ENCODE measurements at regions not wholly inside any gene's neighbourhood (a gene's known extent, or its start where the extent isn't known, plus 50 kb on each side); places are given as distances from the start of the nearest gene placed in this dataset.
"Not testable (repeated sequence)": the region's sequence is repeated elsewhere in the genome, so short reads cannot be mapped to it uniquely, and the experiment has no call there.

DNA sequence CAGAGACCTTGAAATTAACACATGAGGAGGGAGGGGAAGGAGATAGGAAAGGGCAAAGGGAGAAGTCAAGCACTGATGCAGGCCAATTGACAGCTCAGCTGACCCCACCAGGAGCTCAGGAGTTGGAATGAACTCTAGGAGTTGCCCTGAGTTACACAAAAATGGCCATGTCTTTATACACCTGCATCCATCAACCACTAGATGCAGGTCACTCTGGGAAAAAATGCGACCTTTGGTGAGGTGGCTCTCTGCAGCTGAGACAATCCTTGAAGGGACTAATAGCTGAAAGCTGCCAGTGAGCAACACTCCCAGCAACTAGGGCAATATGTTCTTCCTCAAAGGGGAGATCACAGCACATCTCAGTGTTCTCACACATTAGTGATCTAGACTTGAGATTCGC, 222.8 kb downstream of the RBM26 start:
- Histone ChIP-seq H3K9me3 (ENCODE audit: control insufficient read depth in 2 of 3, low read length in 3 of 3) (no peaks in the 10 kb centered on the region), H3K4me3 (ENCODE audit: low read length) (no peak overlapping the region), H3K36me3 (ENCODE audit: control insufficient read depth in 2 of 3, insufficient read depth in 3 of 3, low read length in 3 of 3) (no peaks in the 10 kb centered on the region), H3K27me3 (ENCODE audit: control insufficient read depth in 2 of 2, insufficient read depth in 2 of 2, low read length in 2 of 2) (no peaks in the 10 kb centered on the region), H3K27ac (ENCODE audit: low read depth, low read length) (no peak overlapping the region), H3K4me1 (ENCODE audit: control insufficient read depth in 2 of 2, insufficient read depth in 2 of 2, low read length in 2 of 2) (no peaks in the 10 kb centered on the region)
- H3K27ac Mint-ChIP-seq, result no peak overlapping the region
- no peaks in the 10 kb centered on the region for H3K36me3 Mint-ChIP-seq
- DNase-seq (no peak), ATAC-seq (no peak)
- peaks cover 10 to 40% (median 26%) of the 10 kb centered on the region in 5 donors for H3K27me3 Mint-ChIP-seq
- POLR2A ChIA-PET, result no interaction called here
- intact Hi-C loops (cut with micrococcal nuclease), result no loop called here
- CTCF ChIA-PET, result no interaction called here
- H3K4me1 Mint-ChIP-seq, result no peaks in the 10 kb centered on the region
- peaks cover 0 to 8% (median 0%) of the 10 kb centered on the region in 11 donors for H3K9me3 Mint-ChIP-seq
- H3K4me3 Mint-ChIP-seq, result no peak overlapping the region

DNA sequence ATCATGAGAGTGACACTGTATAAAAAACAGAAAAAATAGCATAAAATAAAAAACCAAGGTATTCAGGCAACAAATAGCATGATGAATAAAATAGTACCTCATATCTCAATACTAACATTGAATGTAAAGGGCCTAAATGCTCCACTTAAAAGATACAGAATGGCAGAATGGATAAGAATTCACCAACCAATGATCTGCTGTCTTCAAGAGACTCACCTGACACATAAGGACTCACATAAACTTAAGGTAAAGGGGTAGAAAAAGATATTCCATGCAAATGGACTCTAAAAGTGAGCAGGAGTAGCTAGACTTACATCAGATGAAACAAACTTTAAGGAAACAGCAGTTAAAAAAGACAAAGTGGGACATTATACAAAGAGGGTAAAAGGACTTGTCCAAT, 232.4 kb downstream of the RBM26 start:
- CTCF ChIA-PET; H3K4me3 ChIP-seq (ENCODE audit: low read length); H3K27me3 ChIP-seq (ENCODE audit: control insufficient read depth in 2 of 2, insufficient read depth in 2 of 2, low read length in 2 of 2); H3K4me1 Mint-ChIP-seq; POLR2A ChIA-PET; H3K4me1 ChIP-seq (ENCODE audit: control insufficient read depth in 2 of 2, insufficient read depth in 2 of 2, low read length in 2 of 2); H3K9me3 ChIP-seq (ENCODE audit: control insufficient read depth in 2 of 3, low read length in 3 of 3); intact Hi-C loops (cut with micrococcal nuclease); H3K36me3 Mint-ChIP-seq; H3K27ac Mint-ChIP-seq; ATAC-seq; H3K36me3 ChIP-seq (ENCODE audit: control insufficient read depth in 2 of 3, insufficient read depth in 3 of 3, low read length in 3 of 3); DNase-seq; H3K27ac ChIP-seq (ENCODE audit: low read depth, low read length); H3K4me3 Mint-ChIP-seq: not testable (repeated sequence)
- Mint-ChIP-seq H3K9me3 (peaks cover 4 to 37% (median 13%) of the 10 kb centered on the region in 11 donors), H3K27me3 (peaks cover 7 to 35% (median 26%) of the 10 kb centered on the region in 5 donors)

DNA sequence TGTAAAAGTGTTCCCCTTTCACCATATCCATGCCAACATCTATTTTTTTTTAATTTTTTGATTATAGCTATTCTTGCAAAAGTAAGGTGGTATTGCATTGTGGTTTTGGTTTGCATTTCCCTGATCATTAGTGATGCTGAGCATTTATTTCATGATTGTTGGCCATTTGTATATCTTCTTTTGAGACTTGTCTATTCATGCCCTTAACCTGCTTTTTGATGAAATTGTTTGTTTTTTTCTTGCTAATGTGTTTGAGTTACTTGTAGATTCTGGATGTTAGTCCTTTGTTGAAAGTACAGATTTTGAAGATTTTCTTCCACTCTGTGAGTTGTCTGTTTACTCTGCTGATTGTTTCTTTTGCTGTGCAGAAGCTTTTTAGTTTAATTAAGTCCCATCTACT, 233.1 kb downstream of the RBM26 start:
- H3K27me3 Mint-ChIP-seq, result peaks cover 7 to 38% (median 33%) of the 10 kb centered on the region in 5 donors
- POLR2A ChIA-PET, CTCF ChIA-PET: not testable (repeated sequence)

DNA sequence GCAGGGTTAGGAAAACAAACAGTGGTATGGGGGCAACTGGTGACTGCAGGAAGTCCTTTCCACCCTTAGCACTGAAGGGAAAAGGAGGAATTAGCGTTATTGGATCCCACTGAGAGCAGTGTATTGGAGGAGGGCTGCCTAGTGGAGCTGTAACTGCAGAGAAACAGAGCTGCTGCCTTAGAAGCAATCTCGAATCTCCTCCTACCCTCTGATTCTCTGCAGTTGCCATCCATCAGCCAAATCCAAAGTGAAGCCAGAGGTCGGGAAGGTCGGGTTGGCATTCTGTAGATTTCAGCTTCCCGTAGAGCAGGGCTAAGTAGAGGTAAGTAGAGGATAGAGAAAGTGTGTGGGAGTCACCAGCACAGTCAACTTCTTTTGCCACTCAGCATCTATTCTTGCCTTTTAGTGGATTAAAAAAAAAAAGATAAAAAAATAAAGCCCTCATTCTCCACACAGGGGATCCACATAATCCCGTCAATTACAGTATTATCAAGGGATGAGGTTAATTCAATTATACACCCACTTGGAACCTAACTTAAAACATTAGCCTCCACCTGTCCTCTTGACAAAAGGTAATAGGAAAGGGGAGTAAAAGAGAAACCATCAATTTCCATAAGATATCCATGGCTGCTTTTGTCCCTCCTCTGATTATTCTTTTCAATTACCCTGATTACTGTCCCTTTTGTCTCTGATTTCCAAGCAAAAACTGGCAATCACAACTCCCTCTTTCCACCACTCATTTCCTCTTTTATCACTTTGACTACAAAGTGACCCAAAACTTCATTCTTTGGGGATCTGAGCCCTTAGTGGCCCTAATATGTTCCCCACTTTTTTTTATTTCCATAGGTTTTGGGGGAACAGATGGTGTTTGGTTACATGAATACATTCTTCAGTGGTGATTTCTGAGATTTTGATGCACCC, 234.7 kb downstream of the RBM26 start:
- H3K4me1 ChIP-seq (ENCODE audit: control insufficient read depth in 2 of 2, insufficient read depth in 2 of 2, low read length in 2 of 2), result no peaks in the 10 kb centered on the region
- H3K27ac Mint-ChIP-seq, result peak overlapping the region in 1 of 9 donors; percentile 6
- H3K27me3 Mint-ChIP-seq, result peaks cover 13 to 46% (median 33%) of the 10 kb centered on the region in 5 donors
- no peak overlapping the region for H3K27ac ChIP-seq (ENCODE audit: low read depth, low read length)
- peaks cover 4 to 52% (median 16%) of the 10 kb centered on the region in 11 donors for H3K9me3 Mint-ChIP-seq
- no peaks in the 10 kb centered on the region for H3K9me3 ChIP-seq (ENCODE audit: control insufficient read depth in 2 of 3, low read length in 3 of 3)
- intact Hi-C loops (cut with micrococcal nuclease), result no loop called here
- ATAC-seq, result no peak
- ChIA-PET POLR2A (no interaction called here), CTCF (no interaction called here)
- DNase-seq, result no peak
- H3K36me3 ChIP-seq (ENCODE audit: control insufficient read depth in 2 of 3, insufficient read depth in 3 of 3, low read length in 3 of 3), result no peaks in the 10 kb centered on the region
- peaks cover 0 to 3% (median 0%) of the 10 kb centered on the region in 5 donors for H3K36me3 Mint-ChIP-seq
- H3K4me3 Mint-ChIP-seq, result no peak overlapping the region
- no peaks in the 10 kb centered on the region for H3K4me1 Mint-ChIP-seq
- no peaks in the 10 kb centered on the region for H3K27me3 ChIP-seq (ENCODE audit: control insufficient read depth in 2 of 2, insufficient read depth in 2 of 2, low read length in 2 of 2)
- H3K4me3 ChIP-seq (ENCODE audit: low read length), result no peak overlapping the region

More for the DNA sequence above, 233.1 kb downstream of the RBM26 start:
- H3K4me1 ChIP-seq (ENCODE audit: control insufficient read depth in 2 of 2, insufficient read depth in 2 of 2, low read length in 2 of 2); H3K27ac ChIP-seq (ENCODE audit: low read depth, low read length); H3K4me3 ChIP-seq (ENCODE audit: low read length); H3K27ac Mint-ChIP-seq; H3K4me1 Mint-ChIP-seq; H3K9me3 ChIP-seq (ENCODE audit: control insufficient read depth in 2 of 3, low read length in 3 of 3); H3K36me3 Mint-ChIP-seq; H3K4me3 Mint-ChIP-seq; ATAC-seq; H3K36me3 ChIP-seq (ENCODE audit: control insufficient read depth in 2 of 3, insufficient read depth in 3 of 3, low read length in 3 of 3); DNase-seq; H3K27me3 ChIP-seq (ENCODE audit: control insufficient read depth in 2 of 2, insufficient read depth in 2 of 2, low read length in 2 of 2); intact Hi-C loops (cut with micrococcal nuclease): not testable (repeated sequence)
- H3K9me3 Mint-ChIP-seq, result peaks cover 4 to 44% (median 13%) of the 10 kb centered on the region in 11 donors

DNA sequence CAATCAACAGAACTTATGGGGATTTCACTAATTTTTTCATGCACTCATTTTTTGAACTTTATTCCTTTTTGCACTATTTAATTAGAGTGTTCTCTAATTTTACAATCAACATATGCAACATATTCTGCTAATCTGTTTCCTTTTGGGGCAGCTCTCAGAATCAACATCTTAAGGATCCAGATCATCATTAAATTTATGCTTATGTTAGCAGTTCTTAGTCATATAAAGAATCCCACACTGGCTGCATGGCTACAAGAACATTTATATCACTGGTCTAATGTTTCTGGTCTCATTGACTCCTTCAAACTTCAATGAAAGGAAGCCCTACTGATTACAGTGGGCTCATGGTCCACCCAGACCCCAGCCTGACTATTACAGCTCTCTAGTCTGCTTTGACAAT, 245.2 kb downstream of the RBM26 start:
- Mint-ChIP-seq H3K4me3 (no peak overlapping the region), H3K4me1 (no peaks in the 10 kb centered on the region), H3K36me3 (no peaks in the 10 kb centered on the region), H3K9me3 (no peaks in the 10 kb centered on the region), H3K27me3 (peaks cover 7 to 33% (median 20%) of the 10 kb centered on the region in 5 donors), H3K27ac (no peak overlapping the region)
- DNase-seq (no peak), ATAC-seq (no peak)
- H3K36me3 ChIP-seq (ENCODE audit: control insufficient read depth in 2 of 3, insufficient read depth in 3 of 3, low read length in 3 of 3), result no peaks in the 10 kb centered on the region
- POLR2A ChIA-PET, result no interaction called here
- H3K4me1 ChIP-seq (ENCODE audit: control insufficient read depth in 2 of 2, insufficient read depth in 2 of 2, low read length in 2 of 2), result no peaks in the 10 kb centered on the region
- no peaks in the 10 kb centered on the region for H3K27me3 ChIP-seq (ENCODE audit: control insufficient read depth in 2 of 2, insufficient read depth in 2 of 2, low read length in 2 of 2)
- no peaks in the 10 kb centered on the region for H3K9me3 ChIP-seq (ENCODE audit: control insufficient read depth in 2 of 3, low read length in 3 of 3)
- intact Hi-C loops (cut with micrococcal nuclease), result no loop called here
- no peak overlapping the region for H3K27ac ChIP-seq (ENCODE audit: low read depth, low read length)
- no peak overlapping the region for H3K4me3 ChIP-seq (ENCODE audit: low read length)
- CTCF ChIA-PET, result no interaction called here

DNA sequence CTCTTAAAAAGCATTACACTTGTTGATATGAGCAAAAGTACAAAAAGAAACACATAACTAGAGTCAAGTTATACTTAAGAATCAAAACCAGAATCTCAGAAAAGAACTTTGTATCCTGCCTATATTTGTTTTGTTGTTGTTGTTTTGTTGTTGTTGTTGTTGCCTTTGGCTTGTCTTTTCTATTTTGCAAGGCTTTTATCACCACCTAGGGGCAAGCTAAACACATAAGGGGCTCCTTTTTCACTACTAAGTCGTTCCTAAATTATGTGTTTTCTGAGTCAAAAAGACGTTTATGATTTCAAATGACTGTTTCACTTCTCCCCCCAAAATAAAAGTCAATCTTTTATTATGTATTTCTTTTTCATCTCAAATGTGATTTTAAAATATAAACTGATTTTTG, 250.2 kb downstream of the RBM26 start:
- Mint-ChIP-seq H3K4me3 (no peak overlapping the region), H3K27me3 (peaks cover 9 to 41% (median 34%) of the 10 kb centered on the region in 5 donors), H3K9me3 (no peaks in the 10 kb centered on the region), H3K4me1 (no peaks in the 10 kb centered on the region), H3K36me3 (no peaks in the 10 kb centered on the region), H3K27ac (no peak overlapping the region)
- no peak overlapping the region for H3K27ac ChIP-seq (ENCODE audit: low read depth, low read length)
- ATAC-seq (no peak), DNase-seq (no peak)
- H3K36me3 ChIP-seq (ENCODE audit: control insufficient read depth in 2 of 3, insufficient read depth in 3 of 3, low read length in 3 of 3), result no peaks in the 10 kb centered on the region
- H3K4me3 ChIP-seq (ENCODE audit: low read length), result no peak overlapping the region
- ChIA-PET CTCF (no interaction called here), POLR2A (no interaction called here)
- H3K27me3 ChIP-seq (ENCODE audit: control insufficient read depth in 2 of 2, insufficient read depth in 2 of 2, low read length in 2 of 2), result no peaks in the 10 kb centered on the region
- H3K4me1 ChIP-seq (ENCODE audit: control insufficient read depth in 2 of 2, insufficient read depth in 2 of 2, low read length in 2 of 2), result no peaks in the 10 kb centered on the region
- H3K9me3 ChIP-seq (ENCODE audit: control insufficient read depth in 2 of 3, low read length in 3 of 3), result no peaks in the 10 kb centered on the region
- intact Hi-C loops (cut with micrococcal nuclease), result no loop called here

DNA sequence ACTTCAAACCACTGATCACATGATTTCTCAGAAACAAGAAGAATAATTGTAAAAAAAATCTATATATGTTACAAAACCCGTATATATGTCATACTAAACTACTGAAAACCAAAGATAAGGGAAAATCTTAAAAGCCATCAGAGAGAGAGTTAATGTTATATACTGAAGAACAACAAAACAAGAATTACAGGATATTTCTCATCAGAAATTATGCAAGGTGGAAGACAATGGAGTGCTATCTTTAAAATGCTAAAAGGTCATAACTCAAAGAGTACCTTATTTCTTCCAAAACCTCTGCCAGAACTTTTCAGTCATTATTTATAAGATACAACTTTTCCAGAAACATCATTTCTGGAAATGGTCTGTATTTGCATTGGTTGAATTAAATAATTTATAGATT, 256.8 kb downstream of the RBM26 start:
- DNase-seq, result no peak

More for the DNA sequence above, 256.8 kb downstream of the RBM26 start:
- ChIA-PET POLR2A (no interaction called here), CTCF (no interaction called here)
- no peak for ATAC-seq
- Mint-ChIP-seq H3K4me1 (no peaks in the 10 kb centered on the region), H3K36me3 (no peaks in the 10 kb centered on the region), H3K4me3 (no peak overlapping the region), H3K9me3 (peaks cover 0 to 6% (median 2%) of the 10 kb centered on the region in 11 donors), H3K27me3 (peaks cover 5 to 37% (median 30%) of the 10 kb centered on the region in 5 donors), H3K27ac (no peak overlapping the region)
- Histone ChIP-seq H3K27me3 (ENCODE audit: control insufficient read depth in 2 of 2, insufficient read depth in 2 of 2, low read length in 2 of 2) (no peaks in the 10 kb centered on the region), H3K9me3 (ENCODE audit: control insufficient read depth in 2 of 3, low read length in 3 of 3) (no peaks in the 10 kb centered on the region), H3K36me3 (ENCODE audit: control insufficient read depth in 2 of 3, insufficient read depth in 3 of 3, low read length in 3 of 3) (no peaks in the 10 kb centered on the region), H3K27ac (ENCODE audit: low read depth, low read length) (no peak overlapping the region), H3K4me1 (ENCODE audit: control insufficient read depth in 2 of 2, insufficient read depth in 2 of 2, low read length in 2 of 2) (no peaks in the 10 kb centered on the region), H3K4me3 (ENCODE audit: low read length) (no peak overlapping the region)
- intact Hi-C loops (cut with micrococcal nuclease), result no loop called here

Measured in naive thymus-derived CD4-positive, alpha-beta T cell (primary cell).